ENCODE measurements at regions not wholly inside any gene's neighbourhood (a gene's known extent, or its start where the extent isn't known, plus 50 kb on each side); places are given as distances from the start of the nearest gene placed in this dataset.

DNA sequence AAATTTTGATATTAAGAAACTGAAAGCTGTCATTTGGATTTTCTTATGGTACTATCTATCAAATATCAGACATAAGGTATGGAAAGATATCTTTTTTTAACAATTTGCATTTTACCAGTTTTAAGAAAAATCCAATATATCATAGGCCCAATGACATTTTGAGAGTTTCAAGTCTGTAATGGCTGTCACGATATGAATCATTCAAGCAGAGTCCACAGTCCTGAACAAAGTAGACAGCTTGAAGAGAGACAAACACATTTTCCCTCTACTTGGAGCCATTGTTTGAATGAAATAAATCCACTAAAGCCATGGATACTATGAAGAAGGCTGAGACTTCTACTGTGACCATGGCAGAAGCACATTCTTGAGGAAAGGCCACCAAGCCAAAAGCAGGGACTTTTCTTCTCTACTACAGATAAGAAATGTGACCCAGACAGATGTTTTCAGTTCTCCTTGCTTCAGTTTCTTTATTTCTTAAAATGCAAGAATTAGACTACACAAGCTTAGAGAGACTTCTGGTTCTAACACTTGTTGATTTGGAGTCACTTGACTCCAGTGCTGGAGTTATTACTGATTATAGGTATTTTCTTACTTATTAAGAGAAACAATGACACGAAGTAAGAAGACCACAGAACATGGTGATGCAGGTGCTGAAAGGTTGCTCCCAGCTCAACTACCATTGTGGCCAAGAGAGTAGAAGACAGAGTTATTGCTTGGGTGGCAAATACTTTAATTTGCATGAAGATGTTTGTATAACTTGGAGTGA is 429.1 kb downstream of the KIF20B start:
- no peak for DNase-seq

DNA sequence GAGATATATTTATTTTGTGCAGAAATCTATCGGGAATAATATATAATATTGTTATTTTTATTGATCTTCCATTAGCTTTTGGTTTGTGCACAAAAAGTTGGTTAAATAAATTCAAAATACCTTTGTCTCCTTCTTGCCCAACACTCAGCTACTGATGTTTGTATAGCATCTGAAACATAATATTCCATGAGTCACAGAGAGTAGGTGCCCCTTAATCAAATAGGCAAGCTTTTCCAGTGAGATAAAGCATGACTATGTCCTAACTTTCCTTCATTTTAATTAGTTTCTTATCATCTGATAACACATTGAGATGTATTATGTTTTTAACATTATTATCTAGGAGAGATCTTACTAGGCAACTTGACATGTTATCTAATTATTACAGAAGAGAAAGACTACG is 432.2 kb downstream of the KIF20B start:
- no peak for DNase-seq

DNA sequence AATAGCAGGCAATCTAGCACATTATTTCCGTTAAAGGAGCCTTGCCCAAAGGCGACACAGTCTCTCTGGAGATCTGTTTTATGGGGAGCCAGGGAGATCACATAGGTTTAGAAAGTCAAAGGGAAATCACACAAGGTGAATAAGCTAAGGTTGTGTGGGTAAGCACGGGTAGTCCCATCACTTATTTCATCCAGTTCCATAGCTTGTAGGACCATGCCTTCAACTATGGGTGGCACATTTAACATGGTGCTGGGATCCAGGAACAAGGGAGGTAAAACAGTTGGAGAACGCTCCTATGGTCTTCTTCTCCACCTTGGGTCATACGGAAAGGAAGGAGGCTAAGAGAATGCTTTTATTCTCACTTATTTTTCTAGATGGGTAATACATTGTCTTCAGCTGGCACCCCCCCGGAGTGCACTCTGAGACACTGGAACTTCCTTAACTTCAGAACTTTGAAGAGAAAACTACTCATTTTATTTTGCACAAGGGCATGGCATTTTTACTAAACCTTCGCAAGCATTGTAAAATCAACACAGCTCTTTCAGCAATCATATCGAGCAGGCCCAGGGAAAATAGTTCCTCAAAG is 435.4 kb downstream of the KIF20B start:
- peak; percentile 5 for DNase-seq

DNA sequence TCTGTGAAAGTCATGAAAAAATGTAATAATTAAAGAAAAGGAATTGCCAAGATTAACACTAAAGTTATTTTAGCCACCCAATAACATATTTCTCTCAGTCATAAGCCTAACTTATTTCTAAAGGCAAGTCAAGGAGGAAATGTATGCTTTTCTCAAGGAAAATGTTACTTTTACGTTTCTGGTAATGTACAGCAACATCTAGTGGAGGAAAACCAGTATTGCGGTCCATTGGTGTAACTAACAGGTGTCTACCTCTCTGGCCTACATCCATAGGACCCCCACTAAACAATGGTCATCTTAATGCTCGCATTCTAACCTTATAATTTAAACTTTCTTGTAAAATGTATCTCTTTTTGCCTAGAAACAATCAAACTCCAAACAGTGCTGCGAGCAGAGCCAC is 437.5 kb downstream of the KIF20B start:
- DNase-seq = peak; percentile 29

DNA sequence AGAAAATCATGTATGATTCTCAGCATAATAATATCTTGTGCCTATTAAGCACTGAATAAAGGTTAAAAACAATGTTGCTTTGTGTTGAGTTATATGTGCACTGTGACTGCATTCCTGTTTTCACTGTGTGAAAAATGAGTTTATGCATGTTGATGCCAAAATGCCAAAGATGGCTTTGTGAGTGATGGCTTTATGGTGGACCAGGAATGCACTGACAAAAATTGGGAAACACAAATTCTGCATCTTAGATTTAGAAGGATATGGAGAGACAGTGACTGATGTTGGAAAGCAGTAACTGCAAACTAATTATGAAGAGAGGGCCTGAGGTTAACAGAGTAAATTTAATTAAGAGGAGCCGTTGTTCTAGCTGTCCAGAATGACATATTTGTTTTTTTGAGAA is 440.4 kb downstream of the KIF20B start:
- DNase-seq = no peak

DNA sequence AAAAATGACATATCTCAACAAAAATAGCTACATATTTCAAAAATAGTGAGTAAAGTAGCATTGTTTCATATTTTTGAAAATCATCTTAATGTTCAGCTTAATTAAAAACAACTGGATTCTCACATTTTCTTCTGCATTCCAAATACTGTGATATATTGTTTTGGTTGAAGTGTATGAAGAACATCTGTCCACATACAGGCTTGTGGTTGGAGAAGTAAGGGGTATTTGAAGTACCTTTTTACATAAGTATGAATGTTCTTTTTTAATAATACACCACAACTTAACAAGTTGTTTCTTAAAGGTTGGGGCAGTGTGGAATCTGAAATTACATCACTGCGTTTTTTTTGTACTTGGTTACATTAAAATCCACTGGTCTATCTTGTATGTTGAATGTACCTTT is 442.5 kb downstream of the KIF20B start:
- no peak for DNase-seq

DNA sequence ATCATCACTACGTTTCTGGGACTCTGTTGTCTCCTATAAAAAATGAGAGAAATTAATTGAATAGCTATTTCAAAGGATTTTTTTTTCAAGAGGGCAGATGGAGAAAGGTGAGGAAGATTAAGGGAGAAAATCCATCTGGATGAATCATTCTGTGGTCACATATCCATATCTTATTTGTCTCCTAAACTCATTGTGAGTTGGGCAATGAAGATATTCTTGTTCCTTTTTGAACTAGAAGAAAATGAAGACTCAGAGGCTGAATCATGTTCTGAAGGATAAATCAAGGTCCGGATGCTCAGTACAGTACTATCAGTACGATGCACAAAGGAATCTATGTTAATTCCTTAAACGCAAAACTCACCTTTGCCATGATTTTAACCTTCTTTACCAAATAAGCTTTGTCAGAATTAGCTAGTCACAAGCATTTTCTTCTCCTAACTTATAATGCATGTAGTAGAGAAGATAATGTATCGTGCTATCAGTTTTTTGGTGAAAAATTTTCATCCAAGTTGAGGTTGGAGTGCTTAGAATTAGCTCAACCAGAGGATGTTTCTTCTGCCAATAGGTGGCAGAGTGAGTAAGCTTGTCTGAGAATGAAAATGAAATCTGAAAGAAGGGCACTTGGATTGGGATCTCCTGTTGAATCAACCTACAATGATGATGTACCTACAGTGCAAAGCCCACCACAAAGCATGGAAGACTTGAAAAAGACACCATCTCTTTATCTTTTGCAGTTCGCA is 446.9 kb downstream of the KIF20B start:
- peak; percentile 3 for DNase-seq

DNA sequence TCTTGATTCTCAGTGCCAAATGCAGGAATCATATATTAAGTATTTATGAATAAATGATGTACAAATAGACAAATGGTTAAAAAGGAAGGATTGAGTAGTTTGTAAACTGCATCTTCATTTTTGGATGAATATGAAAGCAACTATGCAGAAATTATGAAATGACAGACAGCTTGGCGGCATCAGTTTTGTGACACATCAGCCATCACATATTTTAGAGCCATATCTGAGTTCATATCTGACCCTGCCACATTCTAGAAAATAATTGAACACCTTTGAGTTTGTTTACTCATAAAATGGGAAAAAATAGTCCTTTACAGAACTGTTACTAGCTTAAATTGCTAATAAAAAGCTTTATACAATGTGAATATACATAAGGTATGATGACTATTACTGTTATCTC is 448.2 kb downstream of the KIF20B start:
- no peak for DNase-seq

DNA sequence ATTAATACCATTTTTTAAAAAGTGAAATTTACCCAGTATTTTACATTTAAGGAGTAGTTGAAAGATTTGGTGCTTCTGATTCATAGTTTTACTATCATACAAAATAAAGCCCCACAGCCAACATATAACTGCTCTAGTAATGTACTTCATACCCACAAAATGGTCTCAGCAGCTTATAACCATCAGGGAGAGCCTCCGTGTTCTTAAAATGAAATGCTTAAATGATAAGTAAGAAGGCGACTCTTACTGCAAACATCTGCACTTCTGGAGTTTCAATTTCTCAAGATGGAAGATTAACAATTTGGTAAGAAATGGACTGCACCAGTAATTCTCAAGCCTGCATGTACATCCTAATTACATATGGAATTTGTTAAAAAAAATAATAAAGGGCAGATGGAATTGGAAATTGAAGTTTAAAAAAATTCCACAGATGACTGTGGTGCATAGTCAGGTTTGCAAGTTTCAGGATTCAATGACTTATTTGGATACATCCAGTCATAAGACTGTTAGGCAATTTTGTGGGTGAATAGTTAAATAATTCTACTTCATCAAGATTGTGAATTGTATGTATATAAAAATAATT is 461.0 kb downstream of the KIF20B start:
- DNase-seq = no peak

DNA sequence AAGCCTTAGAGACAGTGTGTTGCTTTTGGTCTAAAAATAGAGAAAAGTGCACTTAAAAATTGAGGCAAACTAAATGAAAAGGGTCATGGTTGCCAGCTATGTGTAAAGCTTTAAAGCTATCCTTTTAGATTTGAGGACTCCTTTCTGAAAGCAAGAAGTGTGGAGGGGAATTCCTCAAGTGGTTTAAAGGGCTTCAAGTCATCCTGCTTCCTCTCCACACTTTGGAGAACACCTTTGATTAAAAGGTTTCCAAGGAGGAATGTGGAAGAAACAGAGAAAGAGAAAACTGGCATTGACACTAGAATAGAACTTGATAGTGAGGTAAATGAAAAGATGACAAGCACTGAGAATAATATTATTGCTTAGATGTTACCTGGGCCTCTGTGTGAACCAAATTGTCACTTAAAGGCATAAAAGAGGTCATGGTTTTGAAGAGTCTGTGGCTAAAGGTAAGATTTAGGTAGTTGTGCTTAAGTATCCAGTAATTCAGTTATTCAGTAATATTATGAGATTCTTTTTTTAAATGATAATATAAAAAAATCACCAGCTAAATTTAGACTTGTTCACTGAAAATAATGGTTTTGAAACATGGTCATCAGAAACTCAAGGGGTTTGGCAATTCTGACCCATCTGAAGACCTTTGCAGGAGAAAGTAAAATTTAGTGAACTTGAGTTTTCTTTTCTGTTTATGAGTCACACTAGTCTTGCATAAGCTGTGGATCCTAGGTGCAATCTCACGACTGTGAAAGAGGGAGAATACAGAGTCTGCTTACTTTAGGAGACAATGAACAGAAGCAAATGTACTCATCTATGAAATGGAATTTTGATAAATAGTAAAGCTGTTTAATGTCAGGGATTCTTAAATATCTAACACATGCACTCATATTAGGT is 466.0 kb downstream of the KIF20B start:
- DNase-seq = no peak

DNA sequence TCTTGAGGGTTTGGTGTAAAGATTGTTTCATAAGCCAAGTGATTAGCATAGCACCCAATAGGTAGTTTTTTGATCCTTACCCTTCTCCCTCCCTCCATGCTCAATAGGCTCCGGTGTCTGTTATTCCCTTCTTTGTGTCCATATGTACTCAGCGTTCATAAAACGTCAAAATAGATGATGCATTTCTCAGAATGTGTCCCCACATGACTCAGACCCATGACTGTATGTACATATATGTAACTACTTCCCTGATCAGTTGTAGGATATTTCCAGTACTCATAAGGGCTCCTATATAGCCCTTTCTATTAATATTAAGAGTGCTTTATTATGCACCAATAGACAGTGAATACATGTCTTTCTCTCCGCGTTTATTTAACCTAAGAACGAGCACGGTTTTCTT is 466.9 kb downstream of the KIF20B start:
- DNase-seq = no peak

DNA sequence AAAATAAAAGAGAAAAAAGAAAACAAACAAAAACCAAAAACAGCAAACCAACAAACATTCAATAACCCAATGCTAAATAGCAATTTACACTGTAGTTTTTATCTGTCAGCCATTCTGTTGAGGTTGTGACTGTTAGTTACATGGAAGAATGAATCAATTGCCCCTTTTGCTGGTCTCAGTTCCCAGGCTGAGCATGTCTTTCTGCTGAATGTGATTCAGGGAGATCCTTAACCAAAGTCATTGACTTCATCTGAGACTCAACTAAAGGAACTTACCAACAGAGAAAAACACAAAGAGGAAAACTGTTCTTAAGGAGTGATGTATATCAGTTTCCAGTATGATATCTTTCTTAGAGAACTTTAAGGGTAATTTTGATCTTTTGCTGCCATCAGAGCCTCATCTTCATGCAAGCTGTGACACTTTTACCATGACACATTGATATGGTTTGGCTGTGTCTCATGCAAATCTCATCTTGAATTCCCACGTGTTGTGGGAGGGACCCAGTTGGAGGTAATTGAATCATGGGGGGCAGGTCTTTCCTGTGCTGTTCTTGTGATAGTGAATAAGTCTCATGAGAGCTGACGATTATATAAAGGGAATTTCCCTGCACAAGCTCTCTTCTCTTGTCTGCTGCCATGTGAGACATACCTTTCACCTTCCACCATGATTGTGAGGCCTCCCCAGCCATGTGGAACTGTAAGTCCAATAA is 469.8 kb downstream of the KIF20B start:
- no peak for DNase-seq

DNA sequence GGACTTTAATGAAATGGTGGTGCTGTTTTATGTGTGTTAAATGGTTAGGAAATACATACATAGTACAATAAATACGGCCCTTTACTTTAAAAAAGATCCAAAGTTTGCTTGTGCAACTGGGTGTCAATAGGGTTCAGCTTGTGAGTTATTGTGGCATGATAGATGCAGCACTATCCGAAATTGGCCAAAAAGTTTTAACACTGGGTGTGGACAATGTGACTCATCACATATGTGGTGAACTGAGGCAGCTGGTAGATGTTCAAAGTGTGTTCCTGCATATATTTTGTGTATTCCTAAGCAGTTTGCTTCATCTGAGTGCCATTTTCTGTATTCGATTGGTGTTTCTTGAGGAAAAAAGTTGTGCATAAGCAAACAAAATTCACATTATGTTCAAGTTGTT is 473.1 kb downstream of the KIF20B start:
- no peak for DNase-seq

DNA sequence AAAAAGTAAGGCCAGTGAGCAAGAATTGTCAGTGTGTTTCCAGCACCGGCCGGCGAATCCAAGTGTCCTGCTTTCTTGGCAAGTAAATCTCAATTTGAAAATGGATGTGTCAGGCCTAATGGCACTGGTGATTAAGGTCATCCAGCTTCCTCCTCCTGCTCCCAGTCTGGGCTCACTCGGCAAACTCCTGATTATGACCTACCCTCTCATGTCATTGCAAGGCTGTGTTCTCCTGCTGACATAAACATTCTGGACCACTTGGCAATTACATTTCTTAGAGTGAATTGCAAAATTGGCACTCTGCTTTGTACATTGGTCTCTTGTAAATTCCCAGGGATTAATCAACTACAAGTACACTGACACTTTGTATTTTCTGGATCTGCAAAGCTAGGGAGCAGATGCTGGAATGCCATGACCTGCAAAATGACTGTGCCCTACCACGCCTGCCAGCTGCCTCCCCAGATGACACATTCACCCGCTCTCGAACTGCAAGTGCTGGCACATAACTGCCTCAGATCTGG is 473.8 kb downstream of the KIF20B start:
- DNase-seq = no peak

DNA sequence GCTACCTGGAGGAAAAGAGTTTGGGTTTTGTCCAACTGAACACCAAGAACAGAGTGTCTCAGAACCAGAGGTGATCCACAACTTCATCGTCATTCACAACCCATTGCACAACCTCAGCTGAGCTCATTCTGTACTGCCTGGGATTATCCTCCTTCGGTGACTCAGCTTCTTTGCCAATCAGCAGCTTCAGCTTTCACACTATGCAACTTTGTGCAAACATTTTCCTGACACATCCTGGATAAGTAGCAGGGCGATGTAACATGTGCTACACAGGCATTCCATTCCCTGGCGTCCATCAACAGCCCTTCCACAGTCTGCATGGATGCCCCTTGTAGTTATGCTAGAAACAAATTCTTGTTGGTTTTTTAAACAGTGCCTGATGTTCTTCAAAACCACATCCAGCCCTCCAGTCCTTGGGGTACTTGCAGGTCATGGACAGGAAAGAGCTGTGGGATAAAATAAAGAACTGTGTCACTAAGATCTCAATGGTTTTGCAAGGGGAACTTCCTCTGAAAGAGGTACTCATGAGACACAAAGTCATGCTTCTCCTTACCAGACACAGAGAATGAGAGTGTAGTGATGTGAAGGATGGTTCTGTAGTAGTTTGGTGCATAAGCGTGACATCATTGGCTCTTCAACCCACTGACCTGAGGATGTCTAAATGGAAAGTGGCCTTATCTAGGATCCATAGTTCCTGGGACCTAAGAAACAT is 478.5 kb downstream of the KIF20B start:
- no peak for DNase-seq

DNA sequence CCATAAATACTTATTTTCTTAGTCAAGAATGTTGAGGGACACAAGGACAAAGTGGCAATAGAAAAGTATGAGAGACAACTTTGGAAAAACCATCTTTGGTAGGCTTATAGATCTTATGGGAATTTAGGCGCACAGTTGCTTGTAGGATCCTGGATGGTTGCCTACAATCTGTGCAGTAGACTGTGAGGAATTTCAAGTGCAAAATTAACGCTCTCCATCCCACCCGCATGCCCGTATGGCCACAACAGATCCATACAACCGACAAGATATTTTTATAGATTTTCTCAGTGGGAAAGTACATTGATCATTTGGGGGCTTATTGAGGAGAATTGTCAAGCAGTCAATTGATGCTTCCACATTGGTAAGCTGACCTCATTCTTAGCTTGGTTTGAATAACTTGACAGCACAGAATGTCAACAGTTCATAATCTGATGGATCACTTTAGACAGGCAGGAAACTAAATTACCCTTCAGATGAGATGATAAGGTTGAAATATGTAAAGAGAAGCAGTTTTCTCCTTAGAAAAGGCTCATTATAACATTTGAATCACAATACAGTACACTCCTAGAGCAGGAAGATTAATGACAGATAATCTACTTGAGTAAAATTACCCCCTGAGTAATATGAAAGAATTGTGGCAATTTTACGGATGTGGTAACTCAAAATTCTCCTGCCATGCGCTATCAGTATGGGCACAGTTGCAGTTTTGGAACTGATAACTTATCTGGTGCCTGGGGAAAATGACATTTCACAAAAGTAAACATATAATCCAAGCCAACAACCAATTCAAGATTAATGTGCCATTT is 479.7 kb downstream of the KIF20B start:
- DNase-seq = no peak

DNA sequence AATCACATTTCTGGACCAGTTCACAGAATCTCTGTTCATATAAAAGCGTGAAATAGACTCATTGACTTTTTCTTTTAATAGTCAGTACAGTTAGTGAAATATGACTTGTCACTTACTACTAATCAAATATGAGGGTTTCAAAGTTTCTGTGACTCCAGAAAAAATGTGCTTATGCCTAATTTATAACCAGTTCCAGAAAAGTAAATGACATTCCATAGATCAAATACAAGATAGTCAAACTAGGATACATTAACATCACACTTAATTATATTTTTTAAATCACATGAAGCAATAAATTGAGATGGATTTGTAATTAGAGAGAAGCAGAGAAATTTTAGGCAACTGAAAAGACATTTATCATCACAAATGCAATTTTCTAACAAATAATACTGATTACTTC is 491.4 kb downstream of the KIF20B start:
- DNase-seq = no peak

DNA sequence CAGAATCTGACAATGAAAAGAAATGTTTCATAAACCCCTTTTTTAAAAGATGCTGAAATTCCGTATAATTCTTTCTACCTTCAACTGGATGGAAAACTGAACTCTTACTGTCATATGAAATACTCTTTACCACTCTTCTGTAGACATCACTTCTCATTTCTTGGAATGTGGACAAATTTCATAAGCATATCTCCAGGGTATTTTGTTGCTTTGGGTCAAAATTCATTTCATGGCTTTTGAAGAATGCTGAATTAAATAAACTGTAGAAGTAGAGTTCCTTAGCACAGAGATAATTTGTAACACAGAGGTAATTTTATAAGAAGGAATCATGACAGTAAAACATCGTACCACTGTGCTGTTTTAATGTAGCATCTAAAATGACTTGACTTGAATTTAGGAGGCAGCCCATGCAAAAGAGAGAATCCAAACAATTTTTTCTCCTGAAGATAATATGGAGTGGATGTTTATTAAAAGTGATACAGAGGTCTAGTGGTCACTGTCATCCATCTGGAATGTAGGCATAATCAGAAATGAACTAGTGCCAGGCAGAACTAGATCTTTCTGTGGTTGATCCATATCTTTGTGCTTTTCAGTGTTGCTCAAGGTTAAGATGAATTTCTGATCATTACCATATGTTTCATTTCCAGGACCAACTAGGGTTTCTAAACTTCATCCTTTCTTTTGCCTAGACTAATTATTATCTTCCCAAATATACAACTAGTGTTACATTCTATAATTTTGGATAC is 492.0 kb downstream of the KIF20B start:
- no peak for DNase-seq

DNA sequence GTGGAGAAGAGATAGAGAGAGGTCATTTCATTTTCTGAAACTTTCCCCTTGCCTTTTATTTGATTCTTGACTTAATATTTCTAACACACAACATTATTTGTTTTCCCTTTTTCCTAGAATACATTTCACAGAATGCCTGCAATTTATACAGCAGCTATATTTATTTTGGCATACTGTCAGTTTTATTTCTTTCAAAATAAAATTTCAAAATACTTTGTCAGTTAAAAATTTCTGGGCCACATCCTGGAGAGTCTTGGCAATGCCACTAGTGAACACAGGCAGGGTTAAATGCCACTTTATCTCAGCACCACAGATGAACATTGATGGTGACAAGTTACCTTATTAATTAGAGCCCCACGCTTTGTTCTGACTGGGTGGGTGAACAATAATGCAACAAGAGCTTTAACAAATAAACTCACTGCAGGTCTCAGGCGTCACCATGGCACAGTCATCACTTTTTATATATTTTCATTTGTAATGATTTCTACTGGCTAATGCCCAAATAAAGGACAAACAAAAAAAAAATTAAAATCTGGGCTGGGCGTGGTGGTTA is 494.0 kb downstream of the KIF20B start:
- DNase-seq = no peak
